T1000 (cell line): ENCODE measurements at regions not wholly inside any gene's neighbourhood (a gene's known extent, or its start where the extent isn't known, plus 50 kb on each side); places are given as distances from the start of the nearest gene placed in this dataset.
"Not testable (repeated sequence)": the region's sequence is repeated elsewhere in the genome, so short reads cannot be mapped to it uniquely, and the experiment has no call there.

Source experiments
- DNase-seq: peaks from one replicate; lab custom pipeline; 2025; ENCODE audit warnings: mixed read lengths; lab: John Stamatoyannopoulos, UW

- no peak for DNase-seq
Measured at GRCh38 chr6:11847515-11848345, 69.1 kb upstream of the ADTRP start.

- DNase-seq: not testable (repeated sequence)
Measured at GRCh38 chr6:11847068-11847467, 68.5 kb upstream of the ADTRP start.

GRCh38 chr6:11845664-11846577 is 67.3 kb upstream of the ADTRP start:
- no peak for DNase-seq

GRCh38 chr6:11842795-11843194 is 64.2 kb upstream of the ADTRP start:
- DNase-seq: not testable (repeated sequence)

GRCh38 chr6:11835065-11835464 is 56.5 kb upstream of the ADTRP start:
- no peak for DNase-seq

GRCh38 chr6:11833626-11834592 is 55.3 kb upstream of the ADTRP start:
- DNase-seq: no peak

GRCh38 chr6:11831653-11832052 is 53.0 kb upstream of the ADTRP start:
- no peak for DNase-seq

GRCh38 chr6:11830520-11830919 is 51.9 kb upstream of the ADTRP start:
- DNase-seq: no peak

GRCh38 chr6:11830105-11830504 is 51.5 kb upstream of the ADTRP start:
- DNase-seq: no peak

GRCh38 chr6:11828262-11828870 is 49.8 kb upstream of the ADTRP start:
- no peak for DNase-seq
